Esophagus mucosa (tissue), 1 donor: ENCODE measurements at regions not wholly inside any gene's neighbourhood (a gene's known extent, or its start where the extent isn't known, plus 50 kb on each side); places are given as distances from the start of the nearest gene placed in this dataset.
"Not testable (repeated sequence)": the region's sequence is repeated elsewhere in the genome, so short reads cannot be mapped to it uniquely, and the experiment has no call there.

Experiments used
- ATAC-seq: fragments of 200-7000 bp; cut with Tn5 transposase; one replicate; pipeline ENCODE4 v1.9.1; 2020
- donor health status: DM: yes; HTN: yes; CAD: no.

DNA sequence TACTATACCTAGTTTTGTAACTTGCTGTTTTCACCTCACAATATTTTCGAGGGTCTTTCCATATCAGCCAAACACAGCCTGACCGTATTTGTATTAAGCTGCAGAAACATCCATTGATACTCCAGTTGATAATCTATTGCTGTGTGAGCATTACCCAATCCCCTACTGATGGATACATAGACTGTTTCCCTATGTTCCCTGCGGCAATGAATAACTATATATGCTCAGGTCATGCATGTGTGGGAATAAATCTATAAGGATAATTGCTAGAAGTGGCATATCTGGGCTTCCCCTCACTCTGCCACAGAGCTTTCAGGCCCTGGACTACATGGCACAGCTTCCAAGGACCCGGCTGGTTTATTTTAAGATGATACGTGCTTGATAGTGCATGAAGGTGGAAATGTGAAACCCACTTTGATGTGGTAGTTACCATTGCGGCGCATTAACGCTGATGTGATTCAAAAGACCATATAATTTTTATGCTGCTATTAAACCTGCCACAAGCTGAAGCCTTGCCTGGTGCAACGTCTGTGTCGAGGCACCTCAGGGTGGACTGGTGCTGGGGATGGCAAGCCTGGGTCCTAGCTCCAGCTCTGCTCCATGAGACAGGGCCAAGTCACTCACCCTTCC is 81.4 kb upstream of the KCNK12 start:
- no peak for ATAC-seq

DNA sequence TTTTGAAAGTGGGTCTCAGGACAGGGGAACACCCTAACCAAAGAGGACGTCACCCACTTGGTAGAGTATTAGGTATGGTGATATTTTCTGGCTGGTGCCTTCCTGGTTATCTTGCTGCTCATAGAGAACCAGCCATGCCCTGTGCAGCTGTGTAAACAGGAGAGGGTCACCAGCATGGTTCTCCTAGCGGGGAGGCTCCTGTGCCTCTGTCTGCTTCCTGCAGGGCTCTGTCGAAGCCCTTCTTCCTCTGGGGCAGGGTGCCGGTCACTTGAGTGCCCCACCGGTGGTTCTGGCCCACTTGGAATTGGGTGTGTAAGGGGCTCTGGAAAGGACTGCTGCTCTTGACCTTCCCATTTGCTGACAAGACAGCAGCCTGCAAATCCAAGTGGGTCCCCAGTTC is 80.5 kb upstream of the KCNK12 start:
- no peak for ATAC-seq

DNA sequence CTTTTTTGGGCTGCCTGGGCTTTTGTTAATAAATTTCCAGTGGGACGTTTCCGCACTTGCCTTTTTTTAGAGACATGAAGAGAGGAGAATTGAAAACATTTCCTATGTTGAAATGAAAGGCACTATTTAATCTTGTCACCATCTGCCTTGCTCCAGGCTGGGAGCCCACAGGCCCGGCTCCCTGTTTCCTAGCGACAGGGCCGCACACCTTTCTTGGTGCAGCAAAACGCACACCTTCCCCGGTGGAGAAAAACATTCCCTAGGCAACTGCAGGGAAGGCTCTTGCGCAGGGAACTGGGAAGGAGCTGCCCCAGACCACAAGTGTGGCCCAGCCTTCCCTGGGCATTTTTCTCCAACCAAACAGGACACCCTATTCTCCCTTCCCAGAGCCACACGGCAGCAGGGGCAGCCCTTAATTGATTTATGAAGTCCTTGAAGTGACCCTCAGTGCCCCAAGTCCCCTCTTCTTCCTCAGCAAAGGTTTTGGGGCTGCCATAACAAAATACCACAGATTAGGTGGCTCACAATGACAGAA is 79.3 kb upstream of the KCNK12 start:
- no peak for ATAC-seq

DNA sequence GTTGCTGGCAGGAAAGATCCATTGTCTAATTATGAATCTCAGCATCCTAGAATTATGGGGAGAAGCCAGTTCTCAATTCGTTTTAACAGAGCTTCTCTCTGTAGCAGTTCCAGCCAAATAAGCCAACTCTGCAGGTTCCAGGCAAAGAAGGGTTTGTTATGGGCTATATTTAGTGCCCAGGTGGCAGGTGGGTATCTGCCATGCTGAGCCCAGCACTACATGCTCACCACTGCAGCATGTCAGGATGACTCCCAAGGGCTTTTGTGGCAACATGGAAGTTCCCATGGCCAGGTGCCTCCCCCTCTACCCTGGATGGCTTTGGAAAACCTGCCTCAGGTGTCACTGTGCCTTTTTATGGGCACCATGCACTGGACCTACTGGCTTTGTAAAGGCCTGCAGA is 74.5 kb upstream of the KCNK12 start:
- no peak for ATAC-seq

DNA sequence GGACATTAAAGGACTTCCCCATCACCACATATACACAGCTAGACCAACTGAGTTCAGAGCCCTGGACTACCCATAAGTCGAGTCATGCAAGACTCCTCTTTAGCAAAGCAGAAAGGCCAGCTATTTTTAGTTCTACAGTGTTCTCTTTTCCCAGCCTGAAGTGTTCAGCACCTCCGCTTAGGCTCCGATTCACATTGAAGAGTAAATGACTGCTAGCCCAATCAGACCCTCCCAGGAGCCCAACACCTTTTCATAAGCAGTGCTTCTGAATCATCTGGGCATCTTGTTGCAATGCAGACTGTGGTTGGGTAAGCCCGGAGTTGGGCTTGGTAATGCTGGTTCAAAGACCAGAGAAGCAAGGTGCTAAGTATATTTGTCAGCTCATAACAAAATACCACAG is 73.6 kb upstream of the KCNK12 start:
- ATAC-seq = no peak

DNA sequence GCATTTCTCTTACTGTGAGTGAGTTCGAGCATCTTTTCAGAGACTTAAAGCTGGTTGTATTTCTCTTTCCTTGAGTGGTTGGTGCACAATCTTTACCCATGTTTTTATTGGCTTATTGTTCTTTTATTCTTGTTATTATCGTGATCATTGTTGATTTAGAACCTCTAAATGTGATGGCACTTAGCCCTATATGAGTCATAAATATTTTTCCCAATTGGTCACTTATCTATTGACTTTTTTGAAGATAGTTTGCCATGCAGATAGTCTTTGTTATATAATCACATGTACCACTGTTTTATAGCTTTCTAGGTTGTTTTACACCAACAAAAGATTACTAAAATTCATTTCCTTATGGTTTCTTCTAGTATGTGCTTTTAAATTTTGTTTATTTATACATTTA is 70.6 kb upstream of the KCNK12 start:
- ATAC-seq = no peak

DNA sequence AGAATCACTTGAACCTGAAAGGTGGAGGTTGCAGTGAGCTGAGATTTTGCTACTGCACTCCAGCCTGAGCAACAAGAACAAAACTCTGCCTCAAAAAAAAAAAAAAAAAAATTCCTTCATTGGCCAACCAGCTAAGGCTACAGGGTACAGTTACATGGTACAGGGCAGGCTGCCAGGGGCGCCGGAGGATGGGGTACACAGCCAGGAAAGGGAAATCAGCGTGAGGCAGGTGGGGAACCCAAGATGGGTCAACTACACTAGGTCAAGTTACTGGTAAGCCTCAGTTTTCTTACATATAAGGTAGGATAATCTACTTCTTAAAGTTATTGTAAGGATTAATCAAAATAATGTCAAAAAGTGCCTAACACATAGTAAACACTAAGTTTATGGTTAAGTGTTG is 69.6 kb upstream of the KCNK12 start:
- ATAC-seq = no peak

DNA sequence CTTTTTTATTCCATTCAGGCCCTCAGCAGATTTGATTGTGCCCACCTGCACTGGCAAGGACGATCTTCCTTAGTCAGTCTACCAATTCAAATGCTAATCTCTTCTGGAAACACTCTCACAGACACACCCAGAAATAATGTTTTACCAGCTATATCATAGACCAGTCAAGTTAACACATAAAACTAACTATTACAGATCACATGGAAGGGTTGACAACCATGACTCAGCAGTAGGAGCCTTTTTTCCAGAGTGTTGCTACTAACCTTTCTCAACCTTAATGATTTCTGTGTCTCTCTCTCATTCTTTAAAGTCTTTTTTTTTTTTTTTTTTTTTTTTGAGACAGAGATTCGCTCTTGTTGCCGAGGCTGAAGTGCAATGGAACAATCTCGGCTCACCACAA is 68.7 kb upstream of the KCNK12 start:
- ATAC-seq = peak; percentile 55

DNA sequence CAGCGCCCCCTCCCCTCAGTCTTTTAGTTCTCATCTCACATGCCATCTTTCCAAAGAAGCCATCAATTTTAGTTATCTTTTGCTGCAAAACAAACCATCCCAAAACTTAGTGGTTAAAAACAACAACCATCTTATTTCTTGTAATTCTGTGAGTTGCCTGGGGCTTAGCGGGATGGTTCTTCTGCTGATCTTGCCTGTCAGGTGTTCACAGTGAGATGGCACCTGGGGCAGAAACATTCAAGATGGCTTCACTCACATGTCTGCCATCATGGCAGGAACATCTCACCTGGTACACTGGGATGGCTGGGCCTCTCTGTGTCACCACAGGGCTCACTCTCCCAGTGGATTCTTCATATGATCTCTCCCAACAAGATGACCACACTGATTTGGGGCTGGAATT is 67.6 kb upstream of the KCNK12 start:
- no peak for ATAC-seq

DNA sequence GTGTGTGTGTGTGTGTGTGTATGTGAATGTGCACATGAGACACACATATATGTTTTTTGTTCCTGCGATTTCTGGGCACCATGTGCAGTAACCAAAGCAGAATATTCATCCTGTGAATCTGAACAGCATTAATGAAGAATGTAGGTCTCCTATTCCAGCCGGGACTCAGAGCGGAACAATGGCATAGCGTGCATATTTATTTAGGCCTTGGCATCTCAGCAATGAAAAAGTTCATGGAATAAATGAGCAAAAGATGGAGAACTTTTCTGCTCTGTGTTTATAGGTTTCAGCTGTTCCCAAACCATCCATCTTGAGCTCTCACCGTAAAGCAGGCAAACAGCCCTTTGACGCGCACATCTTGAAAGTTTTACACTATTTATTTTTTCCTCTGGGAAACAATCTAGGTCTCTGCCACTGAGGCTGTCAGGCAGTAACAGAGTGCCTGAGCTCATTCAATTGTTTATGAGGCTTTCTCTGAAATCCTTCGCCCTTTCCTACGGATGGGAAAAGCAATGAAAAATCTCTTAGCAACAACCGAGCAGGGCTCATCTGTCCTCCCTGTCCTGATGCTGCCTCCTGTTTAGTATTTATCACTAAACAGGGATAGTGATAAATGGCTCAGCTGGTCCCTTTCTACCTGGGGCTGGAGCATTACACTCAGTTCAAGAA is 65.9 kb upstream of the KCNK12 start:
- no peak for ATAC-seq

DNA sequence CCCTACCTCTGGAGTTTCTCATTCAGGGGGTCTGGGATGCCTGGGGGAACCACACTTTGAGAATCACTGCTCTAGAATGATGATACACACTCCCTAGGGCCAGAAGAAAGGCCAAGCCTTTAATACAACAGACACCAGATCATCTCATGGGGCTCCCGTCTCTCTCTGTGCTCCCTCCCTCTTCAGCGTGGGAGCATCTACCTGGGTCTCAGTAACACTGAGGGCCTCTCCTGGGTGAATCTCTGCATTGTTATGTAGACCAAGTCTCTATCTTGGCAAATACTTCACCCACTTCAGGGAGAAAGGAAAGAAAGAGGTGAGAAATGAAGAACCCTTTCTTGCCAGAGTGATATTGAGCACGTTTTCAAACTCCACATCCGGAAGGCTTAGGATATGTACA is 65.4 kb upstream of the KCNK12 start:
- no peak for ATAC-seq

DNA sequence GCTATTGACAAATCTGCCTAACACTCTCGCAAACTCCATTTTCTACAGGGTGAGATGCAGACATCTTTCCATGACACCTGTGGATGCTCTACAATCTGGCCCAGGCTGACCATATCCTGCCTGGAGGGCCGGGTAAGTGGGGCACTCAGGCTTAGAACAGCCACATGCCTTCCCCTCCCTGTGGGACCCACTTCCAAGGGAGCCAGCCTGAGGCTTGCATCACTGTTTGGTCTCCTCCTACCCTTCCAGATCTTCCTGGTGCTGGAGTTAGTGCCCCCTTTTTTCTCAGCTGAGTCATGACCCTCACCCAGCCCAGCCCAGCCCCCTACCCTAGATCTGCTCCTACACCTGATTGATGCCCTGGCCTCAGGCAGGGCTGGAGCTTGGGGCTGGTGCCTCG is 62.0 kb upstream of the KCNK12 start:
- ATAC-seq = no peak

DNA sequence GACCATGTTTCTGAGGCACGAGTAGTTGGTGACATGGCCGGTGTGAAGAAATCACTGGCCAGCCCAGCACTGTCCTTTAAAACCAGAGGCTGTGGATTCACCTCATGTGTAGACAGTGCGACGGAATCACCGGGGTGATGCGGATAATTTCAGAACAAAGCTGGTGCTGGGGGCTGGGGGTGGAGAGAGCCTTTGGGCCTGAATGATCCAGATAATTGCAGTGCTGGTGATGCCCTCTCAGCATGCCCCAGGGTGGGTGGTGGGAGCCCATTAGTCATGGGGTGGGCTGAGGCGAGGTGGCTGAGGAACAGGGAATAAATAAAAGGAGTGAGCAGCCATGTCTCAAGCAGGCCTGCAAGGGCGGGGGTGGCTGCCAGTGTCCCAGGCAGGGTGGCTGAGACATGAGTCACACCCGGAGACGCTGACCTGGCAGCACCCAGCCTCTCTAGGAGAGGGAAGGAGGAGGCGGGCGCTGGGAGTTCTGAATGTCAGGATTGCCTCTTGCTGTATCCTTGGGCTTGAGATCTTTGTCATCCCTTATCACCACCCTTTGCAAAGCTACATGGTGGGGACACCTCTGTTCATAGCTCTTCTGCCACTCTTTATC is 61.1 kb upstream of the KCNK12 start:
- ATAC-seq = peak; percentile 92

DNA sequence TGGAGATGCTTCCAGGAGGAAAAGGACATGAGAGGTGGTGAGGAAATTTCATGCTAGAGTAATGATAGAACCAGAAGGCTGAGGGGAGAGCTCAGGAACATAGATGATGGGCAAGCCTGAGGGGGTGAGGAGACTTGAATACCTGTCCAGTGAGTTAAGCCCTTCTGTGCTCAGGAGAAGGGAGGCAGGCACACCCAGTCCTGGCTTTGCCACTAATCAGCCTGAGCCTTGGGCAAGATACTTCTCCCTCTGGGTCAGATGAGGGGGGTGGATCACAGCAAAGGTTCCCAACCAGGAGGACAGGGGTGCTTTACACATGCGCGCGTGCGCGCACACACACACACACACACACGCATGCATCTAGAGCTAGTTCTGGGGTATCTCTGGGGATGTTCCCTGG is 60.5 kb upstream of the KCNK12 start:
- no peak for ATAC-seq

DNA sequence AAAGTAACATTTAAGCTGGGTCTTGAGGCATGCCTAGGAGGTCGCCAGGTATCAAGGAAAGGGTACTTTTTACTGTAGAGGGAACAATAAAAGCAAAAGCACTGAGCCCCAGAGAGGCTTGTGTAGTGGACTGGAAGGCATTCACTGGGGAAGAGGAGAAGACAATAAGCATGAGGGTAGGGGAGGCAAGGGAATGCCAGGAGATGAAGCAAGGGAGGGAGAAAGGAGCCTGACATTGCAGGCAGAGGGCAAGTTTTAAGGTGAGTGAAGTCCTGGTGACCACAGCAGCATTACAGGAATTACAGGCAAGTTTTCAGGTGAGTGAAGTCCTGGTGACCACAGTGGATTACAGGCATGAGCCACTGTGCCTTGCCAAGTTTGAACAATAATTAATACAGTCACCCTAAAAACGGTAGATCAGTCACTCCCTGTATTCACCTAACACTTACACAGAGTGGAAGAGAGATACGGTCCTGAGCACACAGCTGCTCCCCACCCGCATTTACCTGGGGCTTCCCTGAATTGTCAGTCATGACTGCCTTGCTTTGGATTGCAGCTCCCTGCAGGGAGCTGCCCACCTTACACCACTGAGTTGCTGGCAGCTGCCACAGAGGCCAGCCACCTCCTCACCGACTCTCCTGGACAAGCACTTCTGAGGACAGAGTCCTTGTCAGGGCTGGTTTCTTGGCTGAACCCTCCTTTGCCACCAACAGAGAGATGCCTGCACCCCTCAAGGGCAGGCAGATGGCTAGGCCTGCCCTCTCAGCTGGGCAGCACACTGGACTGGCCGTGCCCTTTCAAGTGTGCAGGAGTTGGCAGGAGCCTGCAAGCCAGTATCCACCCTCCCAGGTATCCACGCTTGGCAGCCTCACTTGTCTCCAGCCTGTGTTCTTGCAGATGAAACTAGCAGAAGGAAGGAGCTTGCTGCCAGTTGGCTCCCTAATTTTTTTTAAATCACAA is 59.0 kb upstream of the KCNK12 start:
- ATAC-seq = no peak

DNA sequence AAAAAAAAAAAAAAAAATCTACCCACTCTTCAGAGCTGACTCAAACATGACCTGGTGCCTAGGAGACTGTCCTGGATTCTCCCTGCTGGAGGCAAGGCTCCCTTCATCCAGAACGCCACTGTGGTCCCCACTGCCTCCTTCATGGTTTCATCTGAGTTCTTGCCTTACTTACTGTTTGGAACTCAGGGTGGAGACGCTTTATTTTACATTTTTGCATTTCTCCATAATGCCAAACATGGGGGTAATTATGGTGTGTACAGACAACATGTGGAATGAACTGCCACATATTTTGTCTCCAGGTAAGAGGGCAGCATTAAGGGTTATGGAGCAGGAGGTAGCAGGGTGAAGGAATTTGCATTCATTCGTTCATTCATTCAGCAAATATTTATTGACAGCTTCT is 58.1 kb upstream of the KCNK12 start:
- ATAC-seq = no peak

DNA sequence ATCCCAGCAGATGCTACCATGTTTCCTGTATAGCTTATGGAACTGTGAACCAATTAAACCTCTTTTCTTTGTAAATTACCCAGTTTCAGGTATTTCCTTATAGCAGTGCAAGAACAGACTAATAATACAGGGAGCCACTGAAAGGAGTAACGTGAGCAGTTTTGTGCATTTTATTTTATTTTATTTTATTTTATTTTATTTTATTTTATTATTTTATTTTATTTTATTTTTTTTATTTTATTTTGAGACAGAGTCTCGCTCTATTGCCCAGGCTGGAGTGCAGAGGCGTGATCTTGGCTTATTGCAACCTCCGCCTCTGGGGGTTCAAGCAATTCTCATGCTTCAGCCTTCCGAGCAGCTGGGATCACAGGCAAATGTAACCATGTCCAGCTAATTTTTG is 55.9 kb upstream of the KCNK12 start:
- no peak for ATAC-seq

DNA sequence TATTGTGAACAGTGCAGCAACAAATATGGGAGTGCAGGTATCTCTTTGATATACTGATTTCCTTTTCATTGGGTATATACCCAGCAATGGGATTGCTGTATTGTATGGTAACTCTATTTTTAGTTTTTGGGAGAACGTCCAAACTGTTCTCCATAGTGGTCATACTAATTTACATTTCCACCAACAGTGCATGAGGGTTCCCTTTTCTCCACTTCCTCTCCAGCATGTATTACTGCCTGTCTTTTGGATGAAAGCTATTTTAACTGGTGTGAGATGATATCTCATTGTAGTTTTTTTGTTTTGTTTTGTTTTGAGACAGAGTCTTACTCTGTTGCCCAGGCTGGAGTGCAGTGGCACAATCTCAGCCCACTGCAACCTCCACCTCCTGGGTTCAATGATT is 52.4 kb upstream of the KCNK12 start:
- not testable (repeated sequence) for ATAC-seq

DNA sequence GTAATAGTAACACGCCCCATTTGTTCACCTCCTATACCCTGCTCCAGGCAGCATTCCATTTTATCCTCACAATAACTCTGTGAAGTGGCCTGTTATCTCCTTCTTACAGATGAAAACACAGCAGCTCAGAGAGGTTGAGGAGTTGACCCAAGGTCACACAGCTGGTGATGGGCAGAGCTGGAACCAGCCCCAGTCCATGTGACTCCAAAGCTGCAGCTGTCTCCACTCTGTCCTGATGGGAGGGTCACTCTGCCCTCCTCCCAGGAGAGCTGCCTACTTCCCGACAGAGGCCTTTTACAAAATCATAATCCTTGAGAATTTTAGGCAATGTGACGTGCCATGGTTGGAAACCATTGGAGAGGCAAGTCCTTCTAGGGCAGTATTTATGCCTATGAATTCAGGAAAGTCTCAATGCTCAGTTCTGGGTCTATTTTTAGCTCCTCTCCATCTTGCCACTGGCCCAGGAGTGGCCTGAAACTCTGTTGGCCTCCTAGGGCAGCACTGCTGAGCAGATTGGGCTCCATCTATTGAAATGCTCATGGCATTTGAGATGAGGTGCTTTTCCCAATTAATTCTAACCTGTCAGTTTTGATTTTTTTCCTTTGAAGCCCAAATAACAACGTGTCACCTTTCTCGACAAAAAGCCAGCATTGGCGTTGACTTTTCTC is 50.1 kb upstream of the KCNK12 start:
- ATAC-seq = no peak
